Activated CD8-positive, alpha-beta T cell treated with anti-CD3 and anti-CD28 coated beads for 36 hours (primary cell): ENCODE measurements at regions not wholly inside any gene's neighbourhood (a gene's known extent, or its start where the extent isn't known, plus 50 kb on each side); places are given as distances from the start of the nearest gene placed in this dataset.

Source experiments
- ATAC-seq: fragments of 200-7000 bp; cut with Tn5 transposase; one replicate; pipeline ENCODE4 v1.10.0; 2021; ENCODE audit warnings: mild to moderate bottlenecking, moderate library complexity
- CTCF ChIA-PET: fragments of 350-600 bp; sonication (Branson Sonifier 250); formaldehyde crosslinking; loops from one replicate; lab custom pipeline; 2021; ENCODE audit warnings: antibody characterized with exemption; lab: Charles Lee
- POLR2A ChIA-PET: fragments of 350-600 bp; sonication (Branson Sonifier 250); formaldehyde crosslinking; loops from one replicate; lab custom pipeline; 2021; ENCODE audit warnings: antibody characterized with exemption; lab: Charles Lee
- DNase-seq: peaks from one replicate; pipeline ENCODE4 v3.0.0-alpha.2; 2020
- H3K27ac Mint-ChIP-seq: one replicate; pipeline ENCODE4 v1.8.0; 2021; ENCODE audit warnings: mild to moderate bottlenecking, mixed read lengths
- H3K27me3 Mint-ChIP-seq: one replicate; pipeline ENCODE4 v1.8.0; 2021; ENCODE audit warnings: mixed read lengths
- H3K36me3 Mint-ChIP-seq: one replicate; pipeline ENCODE4 v1.8.0; 2021; ENCODE audit warnings: low read depth, mixed read lengths
- H3K4me1 Mint-ChIP-seq: one replicate; pipeline ENCODE4 v1.8.0; 2021; ENCODE audit warnings: low read depth, mixed read lengths
- H3K4me3 Mint-ChIP-seq: one replicate; pipeline ENCODE4 v1.8.0; 2021; ENCODE audit warnings: mild to moderate bottlenecking, moderate library complexity, mixed read lengths
- H3K9me3 Mint-ChIP-seq: one replicate; pipeline ENCODE4 v1.8.0; 2021; ENCODE audit warnings: mixed read lengths
- intact Hi-C: fragments of 100-400 bp; cut with micrococcal nuclease; formaldehyde crosslinking; loops from one replicate; pipeline ENCODE4 v1.10.0; 2022
- TF ChIP-seq, protein P1 (sequence below): fragments of 200-600 bp; IDR thresholded peaks from one replicate; pipeline ENCODE4 v1.8.0; 2022; ENCODE audit warnings: antibody characterized with exemption, mild to moderate bottlenecking

DNA sequence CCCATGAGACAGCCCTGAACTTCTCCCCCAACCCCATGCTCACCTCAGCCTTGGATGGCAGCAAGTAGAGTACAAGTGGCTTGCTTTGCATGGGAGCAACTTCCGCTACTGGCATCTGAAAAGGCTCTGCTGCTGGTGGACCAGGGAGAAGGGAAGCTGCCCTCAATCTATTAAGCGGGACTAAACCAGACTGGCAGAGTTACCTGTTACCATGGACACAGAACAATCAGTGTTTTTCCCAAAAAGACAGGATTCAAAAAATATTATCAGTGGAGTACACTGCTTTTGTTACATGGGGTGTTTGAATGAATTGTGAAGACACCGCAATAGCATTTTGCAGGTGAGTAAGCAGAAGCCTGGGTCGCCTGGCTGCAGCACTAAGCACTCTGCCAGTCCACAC, 631.4 kb upstream of the B3GAT1 start:
- intact Hi-C loops = no loop called here
- Mint-ChIP-seq H3K4me3 (no peak overlapping the region), H3K27me3 (peaks cover 3% of the 10 kb centered on the region), H3K27ac (no peak overlapping the region), H3K4me1 (no peaks in the 10 kb centered on the region), H3K9me3 (no peaks in the 10 kb centered on the region), H3K36me3 (no peaks in the 10 kb centered on the region)
- ChIA-PET POLR2A (no interaction called here), CTCF (no interaction called here)
- no peak for ATAC-seq
- DNase-seq = no peak
- TF ChIP-seq, protein P1, sequence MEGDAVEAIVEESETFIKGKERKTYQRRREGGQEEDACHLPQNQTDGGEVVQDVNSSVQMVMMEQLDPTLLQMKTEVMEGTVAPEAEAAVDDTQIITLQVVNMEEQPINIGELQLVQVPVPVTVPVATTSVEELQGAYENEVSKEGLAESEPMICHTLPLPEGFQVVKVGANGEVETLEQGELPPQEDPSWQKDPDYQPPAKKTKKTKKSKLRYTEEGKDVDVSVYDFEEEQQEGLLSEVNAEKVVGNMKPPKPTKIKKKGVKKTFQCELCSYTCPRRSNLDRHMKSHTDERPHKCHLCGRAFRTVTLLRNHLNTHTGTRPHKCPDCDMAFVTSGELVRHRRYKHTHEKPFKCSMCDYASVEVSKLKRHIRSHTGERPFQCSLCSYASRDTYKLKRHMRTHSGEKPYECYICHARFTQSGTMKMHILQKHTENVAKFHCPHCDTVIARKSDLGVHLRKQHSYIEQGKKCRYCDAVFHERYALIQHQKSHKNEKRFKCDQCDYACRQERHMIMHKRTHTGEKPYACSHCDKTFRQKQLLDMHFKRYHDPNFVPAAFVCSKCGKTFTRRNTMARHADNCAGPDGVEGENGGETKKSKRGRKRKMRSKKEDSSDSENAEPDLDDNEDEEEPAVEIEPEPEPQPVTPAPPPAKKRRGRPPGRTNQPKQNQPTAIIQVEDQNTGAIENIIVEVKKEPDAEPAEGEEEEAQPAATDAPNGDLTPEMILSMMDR = no peak

DNA sequence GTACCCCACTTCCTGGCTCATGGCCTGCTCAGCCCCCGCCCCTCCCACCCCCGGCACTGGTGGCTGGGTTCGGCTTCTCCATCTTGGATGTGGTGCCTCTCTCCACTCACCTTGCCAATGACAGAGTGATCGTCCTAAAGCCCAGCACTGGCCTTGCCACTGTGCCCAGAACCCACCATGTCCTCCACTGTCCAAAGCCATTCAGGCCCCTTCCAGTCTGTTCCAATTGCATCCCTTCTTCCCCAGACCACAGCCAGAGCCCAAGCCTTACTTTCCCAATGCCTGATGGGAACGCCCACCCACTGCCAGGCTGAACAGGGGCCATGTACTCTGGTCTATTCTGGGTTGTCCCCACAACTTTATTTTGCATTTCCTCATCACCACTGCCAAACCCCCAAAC, 625.8 kb upstream of the B3GAT1 start:
- TF ChIP-seq, protein P1 = no peak
- no peaks in the 10 kb centered on the region for H3K9me3 Mint-ChIP-seq
- H3K27ac Mint-ChIP-seq = no peak overlapping the region
- H3K27me3 Mint-ChIP-seq = peaks cover 5% of the 10 kb centered on the region
- no peaks in the 10 kb centered on the region for H3K4me1 Mint-ChIP-seq
- intact Hi-C loops = no loop called here
- POLR2A ChIA-PET = no interaction called here
- no peak overlapping the region for H3K4me3 Mint-ChIP-seq
- CTCF ChIA-PET = no interaction called here
- no peak for ATAC-seq
- DNase-seq = no peak
- no peaks in the 10 kb centered on the region for H3K36me3 Mint-ChIP-seq

DNA sequence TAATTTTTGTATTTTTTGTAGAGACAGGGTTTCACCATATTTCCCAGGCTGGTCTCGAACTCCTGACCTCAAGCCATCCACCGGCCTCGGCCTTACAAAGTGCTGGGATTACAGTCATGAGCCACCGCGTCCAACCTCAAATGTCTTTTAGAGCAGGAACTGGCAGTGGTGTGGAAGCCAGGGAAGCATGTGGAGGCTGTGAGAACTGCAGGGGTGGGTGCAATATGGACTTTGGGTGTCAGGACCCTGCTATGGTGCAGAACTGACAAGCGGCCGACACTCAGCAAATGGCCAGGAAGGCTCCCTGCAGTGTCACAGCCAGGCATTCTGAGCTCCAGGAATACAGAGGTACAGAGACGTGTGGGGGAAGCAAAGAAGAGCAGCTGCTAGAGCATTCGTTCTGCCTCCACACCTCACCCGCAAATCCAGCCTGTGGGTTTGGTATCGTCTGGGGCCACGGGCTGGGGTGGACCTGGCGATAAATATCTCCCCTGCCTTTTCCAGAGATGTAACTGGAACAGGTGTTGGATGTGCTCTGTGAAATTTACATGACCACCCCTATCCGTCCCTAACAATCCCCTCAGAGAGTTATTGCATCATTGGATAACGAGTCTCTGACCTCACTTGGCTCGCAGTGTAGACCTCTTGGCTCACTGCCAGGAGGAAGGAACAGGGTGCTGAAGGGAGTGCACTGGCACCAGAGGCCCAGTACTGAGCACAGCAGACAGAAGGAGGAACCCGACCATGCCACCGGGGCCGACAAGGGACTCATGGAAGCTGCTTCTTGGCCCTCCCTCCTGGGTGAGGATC, 624.7 kb upstream of the B3GAT1 start:
- intact Hi-C loops = no loop called here
- TF ChIP-seq, protein P1 = no peak
- Mint-ChIP-seq H3K9me3 (no peaks in the 10 kb centered on the region), H3K27me3 (peaks cover 9% of the 10 kb centered on the region), H3K36me3 (no peaks in the 10 kb centered on the region), H3K4me1 (no peaks in the 10 kb centered on the region), H3K27ac (no peak overlapping the region), H3K4me3 (no peak overlapping the region)
- ATAC-seq = no peak
- ChIA-PET POLR2A (no interaction called here), CTCF (no interaction called here)
- no peak for DNase-seq

DNA sequence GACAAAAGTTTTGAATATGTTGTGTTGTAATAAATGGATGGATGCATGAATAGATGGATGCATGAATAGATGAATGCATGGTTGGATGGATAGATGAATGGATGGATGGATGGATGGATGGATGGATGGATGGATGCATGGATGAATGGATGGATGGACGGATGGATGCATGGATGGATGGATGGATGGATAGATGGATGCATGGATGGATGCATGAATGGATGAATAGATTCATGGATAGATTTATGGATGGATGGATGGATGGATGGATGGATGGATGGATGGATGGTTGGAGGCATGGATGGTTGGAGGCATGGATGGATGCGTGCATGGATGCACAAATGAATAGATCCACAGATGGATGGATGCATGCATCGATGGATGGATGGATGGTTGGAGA, 623.2 kb upstream of the B3GAT1 start:
- no peaks in the 10 kb centered on the region for H3K9me3 Mint-ChIP-seq

DNA sequence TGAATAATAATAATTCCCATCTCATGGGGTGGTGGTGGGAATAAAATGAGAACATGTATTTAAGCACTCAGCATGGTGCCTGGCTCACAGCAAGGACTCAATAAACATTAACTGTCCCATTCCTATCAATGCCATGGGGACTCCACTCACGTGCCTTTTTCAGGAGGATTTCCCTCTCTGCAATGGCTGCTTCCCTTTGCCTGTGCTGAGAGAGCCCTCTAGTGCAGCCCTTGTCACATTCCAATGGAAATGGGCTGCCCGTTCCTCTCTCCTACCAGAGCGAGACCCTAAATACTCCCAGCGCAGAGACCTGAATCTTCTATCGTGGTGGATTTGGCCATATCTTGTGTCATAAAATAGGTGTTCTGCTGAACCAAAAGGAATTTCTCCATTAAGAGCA, 621.5 kb upstream of the B3GAT1 start:
- ChIA-PET POLR2A (no interaction called here), CTCF (no interaction called here)
- H3K4me1 Mint-ChIP-seq = no peaks in the 10 kb centered on the region
- H3K27me3 Mint-ChIP-seq = peaks cover 13% of the 10 kb centered on the region
- H3K9me3 Mint-ChIP-seq = no peaks in the 10 kb centered on the region
- no peaks in the 10 kb centered on the region for H3K36me3 Mint-ChIP-seq
- intact Hi-C loops = no loop called here
- TF ChIP-seq, protein P1 = no peak
- H3K27ac Mint-ChIP-seq = no peak overlapping the region
- DNase-seq (no peak), ATAC-seq (no peak)
- no peak overlapping the region for H3K4me3 Mint-ChIP-seq

More for the DNA sequence above, 623.2 kb upstream of the B3GAT1 start:
- POLR2A ChIA-PET = no interaction called here
- DNase-seq (no peak), ATAC-seq (no peak)
- intact Hi-C loops = no loop called here
- TF ChIP-seq, protein P1 = no peak
- Mint-ChIP-seq H3K27ac (no peak overlapping the region), H3K27me3 (peaks cover 10% of the 10 kb centered on the region), H3K4me3 (no peak overlapping the region), H3K4me1 (no peaks in the 10 kb centered on the region), H3K36me3 (no peaks in the 10 kb centered on the region)
- CTCF ChIA-PET = no interaction called here
